ENCODE measurements at regions not wholly inside any gene's neighbourhood (a gene's known extent, or its start where the extent isn't known, plus 50 kb on each side); places are given as distances from the start of the nearest gene placed in this dataset.
"Not testable (repeated sequence)": the region's sequence is repeated elsewhere in the genome, so short reads cannot be mapped to it uniquely, and the experiment has no call there.

GRCh38 chr13:80083081-80083852 is 257.7 kb downstream of the SPRY2 start:
- DNase-seq (ENCODE audit: low read depth, low spot score): peak; percentile 42

DNA sequence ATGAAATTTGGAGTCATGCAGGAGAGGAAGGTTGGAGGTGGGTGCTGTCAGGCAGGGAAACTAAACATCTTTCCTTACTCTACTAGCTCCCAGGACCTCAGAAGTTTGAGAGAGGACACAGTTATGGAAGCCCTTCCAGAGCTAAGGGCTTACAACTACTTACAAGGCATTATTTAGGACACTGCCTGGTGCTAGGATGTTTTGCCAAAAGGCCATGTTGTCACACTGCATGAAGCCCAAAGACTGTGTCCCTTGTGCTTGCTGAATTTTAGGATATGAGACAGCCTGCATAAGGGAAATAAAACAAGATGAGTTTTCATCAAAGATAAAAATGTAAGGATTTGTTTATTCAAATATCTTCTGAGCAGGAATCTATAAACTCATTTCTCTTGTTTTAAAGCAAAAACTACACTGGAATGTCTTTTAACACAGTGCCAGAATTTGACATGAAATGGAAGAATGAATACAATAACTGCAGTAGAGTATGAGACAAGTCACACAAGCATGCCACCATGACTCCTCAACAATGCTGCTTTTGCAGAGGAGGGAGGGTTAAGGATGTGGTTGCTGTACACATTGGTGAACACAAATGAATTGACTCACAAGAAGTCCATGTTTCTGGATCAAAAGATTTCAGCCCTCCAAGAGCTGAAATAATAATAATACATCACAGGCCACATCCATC is 258.4 kb downstream of the SPRY2 start:
- DNase-seq (ENCODE audit: low read depth, low spot score): no peak

GRCh38 chr13:80074811-80075210 is 266.1 kb downstream of the SPRY2 start:
- no peak for DNase-seq (ENCODE audit: low read depth, low spot score)

GRCh38 chr13:80074143-80074752 is 266.7 kb downstream of the SPRY2 start:
- DNase-seq (ENCODE audit: low read depth, low spot score): no peak

DNA sequence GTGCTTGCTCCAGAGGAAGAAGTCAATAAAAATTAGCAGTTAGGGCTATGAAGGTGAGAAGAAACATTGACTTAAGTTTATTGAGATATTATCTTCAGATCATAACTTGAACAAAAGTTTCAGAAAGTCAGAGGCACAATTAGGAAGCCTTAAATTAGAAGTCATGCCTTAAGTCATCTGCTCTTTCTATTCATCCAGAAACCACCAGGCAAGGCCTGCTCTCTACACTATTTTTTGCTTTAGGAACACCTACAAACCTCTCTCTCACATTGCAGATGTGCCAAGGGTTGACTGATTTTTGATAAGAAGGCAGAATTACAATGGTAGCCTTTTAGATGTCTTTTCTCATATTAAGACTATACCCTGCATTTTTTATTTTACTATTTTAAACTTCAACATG is 268.7 kb downstream of the SPRY2 start:
- DNase-seq (ENCODE audit: low read depth, low spot score): no peak

GRCh38 chr13:80070024-80070703 is 270.8 kb downstream of the SPRY2 start:
- no peak for DNase-seq (ENCODE audit: low read depth, low spot score)

- DNase-seq (ENCODE audit: low read depth, low spot score): no peak
Observed at GRCh38 chr13:80069374-80069773, 271.6 kb downstream of the SPRY2 start.

GRCh38 chr13:80065996-80066395 is 274.9 kb downstream of the SPRY2 start:
- no peak for DNase-seq (ENCODE audit: low read depth, low spot score)

- DNase-seq (ENCODE audit: low read depth, low spot score): not testable (repeated sequence)
Observed at GRCh38 chr13:80062416-80062815, 278.5 kb downstream of the SPRY2 start.

- DNase-seq (ENCODE audit: low read depth, low spot score): no peak
Observed at GRCh38 chr13:80059789-80060188, 281.1 kb downstream of the SPRY2 start.

- DNase-seq (ENCODE audit: low read depth, low spot score): no peak
Observed at GRCh38 chr13:80058626-80059025, 282.3 kb downstream of the SPRY2 start.

DNA sequence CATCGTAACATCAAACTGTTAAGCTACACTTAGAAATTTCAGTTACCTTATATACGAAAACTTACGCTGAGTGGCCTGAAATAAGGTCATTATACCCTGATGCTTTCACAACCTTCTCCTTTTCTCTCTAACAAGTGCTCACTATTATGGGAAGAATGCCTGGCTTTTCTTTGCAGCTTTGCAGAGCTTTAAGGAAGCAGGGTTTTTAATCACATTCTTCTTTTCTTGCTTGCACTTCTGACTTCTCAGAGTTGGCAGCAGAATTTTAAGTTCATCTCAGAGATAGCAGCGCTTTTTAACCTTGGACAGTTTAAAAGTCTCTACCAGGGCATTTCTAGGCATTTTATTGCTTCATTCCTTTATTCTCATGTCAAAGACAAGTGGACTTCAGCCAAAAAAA is 285.1 kb downstream of the SPRY2 start:
- DNase-seq (ENCODE audit: low read depth, low spot score): no peak

DNA sequence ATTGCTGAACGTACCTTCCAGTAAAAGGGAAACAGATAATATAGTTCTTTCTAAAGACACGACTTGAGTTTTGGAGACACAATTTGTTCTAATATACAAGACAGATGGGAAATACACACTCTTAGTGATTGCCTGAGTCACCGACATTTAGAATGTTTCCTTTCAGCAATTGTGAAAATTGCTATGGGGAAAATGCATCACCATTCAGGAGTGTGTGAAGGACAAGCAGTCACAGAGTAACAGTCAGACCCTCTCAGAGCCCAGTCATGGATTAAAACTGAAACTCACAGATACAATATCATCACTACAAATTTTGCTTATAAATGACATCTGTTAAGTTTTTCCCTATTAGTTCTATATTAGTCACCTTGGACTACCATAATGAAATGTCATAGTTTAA is 286.1 kb downstream of the SPRY2 start:
- DNase-seq (ENCODE audit: low read depth, low spot score): no peak

DNA sequence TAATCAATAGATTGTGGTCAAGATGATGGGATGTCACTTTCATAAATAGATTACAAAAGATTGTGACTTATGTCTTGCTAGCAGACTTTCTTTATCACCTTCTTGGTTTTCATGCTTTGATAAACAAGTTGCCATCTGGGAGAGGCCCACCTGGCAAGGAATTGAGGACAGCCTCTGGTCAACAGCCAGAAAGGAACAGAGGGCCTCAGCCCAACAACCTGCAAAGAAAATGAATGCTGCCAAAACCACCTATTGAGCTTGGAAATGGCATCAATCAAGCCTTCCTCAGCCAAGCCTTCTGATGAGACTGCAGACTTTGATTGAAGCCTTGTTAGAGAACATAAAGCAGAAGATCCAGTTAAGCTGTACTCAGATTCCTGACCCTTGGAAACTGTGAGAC is 288.6 kb downstream of the SPRY2 start:
- DNase-seq (ENCODE audit: low read depth, low spot score): no peak

DNA sequence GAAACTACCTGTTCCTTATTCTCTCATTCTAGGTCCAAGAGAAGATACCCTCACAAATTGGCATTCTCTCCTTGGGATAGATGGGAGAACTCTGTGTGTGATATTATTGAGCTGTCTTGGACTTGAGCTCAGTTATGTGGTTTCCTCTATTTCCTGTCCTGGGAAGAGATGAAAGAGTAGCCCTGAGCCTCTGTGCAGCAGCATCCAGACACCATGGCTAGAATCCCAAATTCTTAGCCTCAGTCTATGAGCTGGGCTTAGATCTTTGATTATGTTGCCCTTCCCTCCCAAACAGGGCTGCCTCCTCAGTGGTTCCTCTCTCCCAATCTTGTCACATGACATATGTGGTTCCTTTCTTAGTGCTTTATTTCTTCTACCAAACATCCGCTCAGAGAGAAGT is 290.7 kb downstream of the SPRY2 start:
- DNase-seq (ENCODE audit: low read depth, low spot score): no peak

GRCh38 chr13:80048802-80049201 is 292.1 kb downstream of the SPRY2 start:
- peak; percentile 92 for DNase-seq (ENCODE audit: low read depth, low spot score)

DNA sequence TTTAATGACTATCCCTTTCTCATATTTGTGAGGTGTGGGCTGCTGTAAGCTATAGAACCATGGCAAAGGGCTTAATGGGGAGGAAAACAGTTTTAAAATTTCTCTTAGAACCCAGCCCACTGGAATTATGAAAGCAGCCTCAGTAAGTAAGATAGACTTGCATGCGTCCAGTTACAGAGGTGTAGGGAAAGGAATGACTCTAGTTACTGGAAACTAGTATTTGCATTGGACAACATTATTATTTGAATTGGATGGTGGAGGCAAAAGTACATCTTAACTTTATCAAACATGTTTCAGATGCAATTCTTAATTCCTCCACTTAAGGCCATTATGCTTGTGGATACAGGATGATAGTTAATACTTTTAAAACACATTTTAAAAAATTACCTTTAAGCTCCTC is 292.9 kb downstream of the SPRY2 start:
- no peak for DNase-seq (ENCODE audit: low read depth, low spot score)

DNA sequence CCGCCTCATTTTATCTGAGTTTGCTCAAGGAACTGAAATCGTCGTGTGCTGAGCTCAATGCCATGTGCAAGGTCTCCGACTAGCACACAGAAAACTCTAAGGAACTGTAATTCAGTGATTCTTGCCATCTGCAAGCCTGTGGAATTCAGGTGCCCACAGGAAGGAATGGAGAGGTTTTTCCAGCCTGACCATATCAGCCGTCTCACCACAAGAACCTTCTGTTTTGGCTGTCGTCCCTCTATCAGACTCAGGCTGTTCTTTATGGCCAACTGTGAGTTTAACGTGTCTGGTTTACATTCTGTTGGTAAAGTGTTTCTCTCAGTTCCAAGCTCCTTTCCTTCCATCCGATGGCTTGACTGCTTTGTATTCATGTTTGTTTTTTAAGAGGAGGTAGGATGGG is 293.5 kb downstream of the SPRY2 start:
- DNase-seq (ENCODE audit: low read depth, low spot score): no peak

DNA sequence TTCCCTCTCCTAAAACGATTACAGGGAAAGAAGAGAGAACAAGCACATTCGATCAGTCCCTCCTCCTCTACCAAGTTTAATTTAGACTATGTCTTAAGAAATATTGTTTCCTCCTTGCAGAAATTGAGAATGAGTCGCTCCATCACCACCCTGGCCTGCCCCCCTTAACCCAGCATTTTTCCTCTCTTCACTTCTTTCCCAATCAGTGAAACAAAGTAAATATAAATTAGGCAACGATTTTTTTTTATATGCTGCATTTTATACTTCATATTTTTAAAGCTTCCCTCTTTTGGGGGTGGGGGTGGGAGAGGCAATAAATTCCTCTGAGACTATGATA is 300.0 kb downstream of the SPRY2 start:
- no peak for DNase-seq (ENCODE audit: low read depth, low spot score)

- DNase-seq (ENCODE audit: low read depth, low spot score): peak; percentile 30
Observed at GRCh38 chr13:80040196-80040980, 300.5 kb downstream of the SPRY2 start.

DNA sequence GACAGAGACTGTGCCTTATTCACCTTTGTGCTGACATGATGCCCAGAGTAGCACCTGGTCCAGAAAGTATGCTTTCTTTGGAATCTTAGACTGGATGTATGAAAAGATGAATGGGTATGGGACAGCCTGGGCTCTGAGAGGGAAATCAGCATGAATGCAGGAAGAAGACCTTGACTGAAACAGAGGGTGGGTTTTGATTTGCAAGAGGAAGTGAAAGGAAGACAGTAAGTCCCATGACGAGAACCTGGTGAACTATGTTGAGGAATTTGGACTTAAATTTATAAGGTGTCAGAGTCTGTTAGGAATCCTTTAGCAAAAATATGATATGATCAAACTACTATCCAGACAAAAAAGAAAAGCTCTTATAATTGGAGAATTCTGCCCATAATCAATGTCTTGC is 301.9 kb downstream of the SPRY2 start:
- no peak for DNase-seq (ENCODE audit: low read depth, low spot score)

DNA sequence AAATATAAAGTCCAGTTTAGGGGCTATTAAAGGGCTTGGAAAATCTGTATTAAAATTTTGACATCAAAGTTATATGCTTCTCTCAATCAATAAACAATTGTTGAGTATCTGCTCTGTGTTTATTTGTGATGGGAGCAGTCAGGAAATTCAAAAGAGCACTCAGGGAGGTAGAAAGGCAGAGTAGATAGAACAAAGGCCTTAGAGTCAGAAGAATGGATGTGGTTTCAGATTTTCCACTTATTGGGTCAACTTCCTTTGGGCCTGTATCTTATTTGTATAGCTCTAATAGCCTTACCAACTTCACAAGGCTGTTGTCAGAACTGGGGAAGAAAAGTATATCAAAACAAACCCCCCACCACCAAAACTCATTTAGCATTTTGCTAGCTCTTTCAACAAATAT is 302.6 kb downstream of the SPRY2 start:
- DNase-seq (ENCODE audit: low read depth, low spot score): no peak

All from brain pericyte (primary cell).